ENCODE measurements at regions not wholly inside any gene's neighbourhood (a gene's known extent, or its start where the extent isn't known, plus 50 kb on each side); places are given as distances from the start of the nearest gene placed in this dataset.

DNA sequence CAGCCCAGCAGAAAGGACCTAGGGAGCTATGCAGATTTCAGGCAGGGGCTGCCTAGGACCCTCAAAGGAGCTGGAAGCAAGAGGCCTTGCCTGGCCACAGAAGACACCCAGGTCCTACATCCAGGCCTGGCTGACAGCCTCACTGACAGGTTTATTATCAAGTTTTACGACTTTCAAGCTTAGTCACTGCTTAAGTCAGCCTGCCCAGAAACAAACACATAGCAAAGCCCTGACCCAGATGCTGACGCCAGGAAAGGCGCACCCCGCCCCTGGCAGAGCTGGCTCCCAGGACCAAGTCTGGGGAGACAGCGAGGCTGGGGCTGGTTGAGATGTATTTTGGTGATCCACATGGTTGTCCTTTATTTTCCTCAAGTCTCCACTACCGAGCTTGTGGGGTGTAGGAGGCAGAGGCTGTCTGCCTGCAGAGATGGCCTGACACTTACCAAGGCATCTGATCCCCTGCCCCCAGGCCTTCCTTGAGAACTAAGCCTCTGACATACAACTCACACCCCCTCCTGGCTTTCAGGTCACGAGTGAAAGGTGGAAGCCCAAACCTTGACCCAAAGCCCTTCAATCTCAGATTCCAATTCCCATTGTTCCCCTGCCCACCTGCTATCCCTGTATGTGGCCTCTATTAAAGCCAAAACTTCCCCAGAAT is 80.7 kb upstream of the EMX2 start:
- H4K20me1 ChIP-seq (replicated peaks; ENCODE audit: insufficient read depth), result no peaks in the 10 kb centered on the region
- H3K4me3 ChIP-seq, result no peak overlapping the region
- peaks cover 3% of the 10 kb centered on the region for H3K27me3 Mint-ChIP-seq (ENCODE audit: insufficient read depth, low read depth, poor library complexity)
- ATAC-seq, result peak; percentile 52
- no peak overlapping the region for H3K4me2 ChIP-seq
- peaks cover 6% of the 10 kb centered on the region; the same call in 2 of the 3 replicates for H3K9me3 Mint-ChIP-seq
- peaks cover 21% of the 10 kb centered on the region for H3K4me1 Mint-ChIP-seq
- no peak overlapping the region for H3K27ac Mint-ChIP-seq
- no peaks in the 10 kb centered on the region; the same call in 1 of the 2 replicates for H3K4me1 ChIP-seq (ENCODE audit: insufficient read depth)
- no peaks in the 10 kb centered on the region for H3K36me3 Mint-ChIP-seq (ENCODE audit: low read depth)
- no peaks in the 10 kb centered on the region for H3K36me3 ChIP-seq (ENCODE audit: insufficient read depth)
- TF ChIP-seq ZNF114 (CRISPR knock-in tag; IDR thresholded peaks at IDR 0.05), result no peak
- TF ChIP-seq, protein P1, sequence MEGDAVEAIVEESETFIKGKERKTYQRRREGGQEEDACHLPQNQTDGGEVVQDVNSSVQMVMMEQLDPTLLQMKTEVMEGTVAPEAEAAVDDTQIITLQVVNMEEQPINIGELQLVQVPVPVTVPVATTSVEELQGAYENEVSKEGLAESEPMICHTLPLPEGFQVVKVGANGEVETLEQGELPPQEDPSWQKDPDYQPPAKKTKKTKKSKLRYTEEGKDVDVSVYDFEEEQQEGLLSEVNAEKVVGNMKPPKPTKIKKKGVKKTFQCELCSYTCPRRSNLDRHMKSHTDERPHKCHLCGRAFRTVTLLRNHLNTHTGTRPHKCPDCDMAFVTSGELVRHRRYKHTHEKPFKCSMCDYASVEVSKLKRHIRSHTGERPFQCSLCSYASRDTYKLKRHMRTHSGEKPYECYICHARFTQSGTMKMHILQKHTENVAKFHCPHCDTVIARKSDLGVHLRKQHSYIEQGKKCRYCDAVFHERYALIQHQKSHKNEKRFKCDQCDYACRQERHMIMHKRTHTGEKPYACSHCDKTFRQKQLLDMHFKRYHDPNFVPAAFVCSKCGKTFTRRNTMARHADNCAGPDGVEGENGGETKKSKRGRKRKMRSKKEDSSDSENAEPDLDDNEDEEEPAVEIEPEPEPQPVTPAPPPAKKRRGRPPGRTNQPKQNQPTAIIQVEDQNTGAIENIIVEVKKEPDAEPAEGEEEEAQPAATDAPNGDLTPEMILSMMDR (conservative IDR thresholded peaks at IDR 0.05; ENCODE audit: low read depth in 2 of 2), result no peak
- TF ChIP-seq ZNF331 (CRISPR knock-in tag; IDR thresholded peaks at IDR 0.05; ENCODE audit: low read depth), result no peak
- no peak for TF ChIP-seq EZH2phosphoT487 (IDR thresholded peaks at IDR 0.05; ENCODE audit: unreplicated experiment)
- TF ChIP-seq CREB1 (CRISPR knock-in tag; IDR thresholded peaks at IDR 0.05; ENCODE audit: low read depth), result no peak
- TF ChIP-seq, protein P2, sequence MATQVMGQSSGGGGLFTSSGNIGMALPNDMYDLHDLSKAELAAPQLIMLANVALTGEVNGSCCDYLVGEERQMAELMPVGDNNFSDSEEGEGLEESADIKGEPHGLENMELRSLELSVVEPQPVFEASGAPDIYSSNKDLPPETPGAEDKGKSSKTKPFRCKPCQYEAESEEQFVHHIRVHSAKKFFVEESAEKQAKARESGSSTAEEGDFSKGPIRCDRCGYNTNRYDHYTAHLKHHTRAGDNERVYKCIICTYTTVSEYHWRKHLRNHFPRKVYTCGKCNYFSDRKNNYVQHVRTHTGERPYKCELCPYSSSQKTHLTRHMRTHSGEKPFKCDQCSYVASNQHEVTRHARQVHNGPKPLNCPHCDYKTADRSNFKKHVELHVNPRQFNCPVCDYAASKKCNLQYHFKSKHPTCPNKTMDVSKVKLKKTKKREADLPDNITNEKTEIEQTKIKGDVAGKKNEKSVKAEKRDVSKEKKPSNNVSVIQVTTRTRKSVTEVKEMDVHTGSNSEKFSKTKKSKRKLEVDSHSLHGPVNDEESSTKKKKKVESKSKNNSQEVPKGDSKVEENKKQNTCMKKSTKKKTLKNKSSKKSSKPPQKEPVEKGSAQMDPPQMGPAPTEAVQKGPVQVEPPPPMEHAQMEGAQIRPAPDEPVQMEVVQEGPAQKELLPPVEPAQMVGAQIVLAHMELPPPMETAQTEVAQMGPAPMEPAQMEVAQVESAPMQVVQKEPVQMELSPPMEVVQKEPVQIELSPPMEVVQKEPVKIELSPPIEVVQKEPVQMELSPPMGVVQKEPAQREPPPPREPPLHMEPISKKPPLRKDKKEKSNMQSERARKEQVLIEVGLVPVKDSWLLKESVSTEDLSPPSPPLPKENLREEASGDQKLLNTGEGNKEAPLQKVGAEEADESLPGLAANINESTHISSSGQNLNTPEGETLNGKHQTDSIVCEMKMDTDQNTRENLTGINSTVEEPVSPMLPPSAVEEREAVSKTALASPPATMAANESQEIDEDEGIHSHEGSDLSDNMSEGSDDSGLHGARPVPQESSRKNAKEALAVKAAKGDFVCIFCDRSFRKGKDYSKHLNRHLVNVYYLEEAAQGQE (IDR thresholded peaks at IDR 0.05; ENCODE audit: unreplicated experiment), result no peak
- TF ChIP-seq NANOG (IDR thresholded peaks at IDR 0.05; ENCODE audit: borderline replicate concordance), result no peak
- no peak overlapping the region for H3K4me3 Mint-ChIP-seq
- no peak overlapping the region for H3K27ac ChIP-seq (ENCODE audit: low read depth)
- peak overlapping the region; percentile 90; the same call in 1 of the 2 replicates for H2AFZ ChIP-seq
- H3K27me3 ChIP-seq (ENCODE audit: insufficient read depth), result no peaks in the 10 kb centered on the region
- no peaks in the 10 kb centered on the region for H3F3A ChIP-seq (replicated peaks; ENCODE audit: low read depth)
- H3K9me2 ChIP-seq (ENCODE audit: insufficient read depth), result no peaks in the 10 kb centered on the region
- DNase-seq (ENCODE audit: low spot score), result no peak
- H3K79me2 ChIP-seq (replicated peaks; ENCODE audit: insufficient read depth), result no peaks in the 10 kb centered on the region

DNA sequence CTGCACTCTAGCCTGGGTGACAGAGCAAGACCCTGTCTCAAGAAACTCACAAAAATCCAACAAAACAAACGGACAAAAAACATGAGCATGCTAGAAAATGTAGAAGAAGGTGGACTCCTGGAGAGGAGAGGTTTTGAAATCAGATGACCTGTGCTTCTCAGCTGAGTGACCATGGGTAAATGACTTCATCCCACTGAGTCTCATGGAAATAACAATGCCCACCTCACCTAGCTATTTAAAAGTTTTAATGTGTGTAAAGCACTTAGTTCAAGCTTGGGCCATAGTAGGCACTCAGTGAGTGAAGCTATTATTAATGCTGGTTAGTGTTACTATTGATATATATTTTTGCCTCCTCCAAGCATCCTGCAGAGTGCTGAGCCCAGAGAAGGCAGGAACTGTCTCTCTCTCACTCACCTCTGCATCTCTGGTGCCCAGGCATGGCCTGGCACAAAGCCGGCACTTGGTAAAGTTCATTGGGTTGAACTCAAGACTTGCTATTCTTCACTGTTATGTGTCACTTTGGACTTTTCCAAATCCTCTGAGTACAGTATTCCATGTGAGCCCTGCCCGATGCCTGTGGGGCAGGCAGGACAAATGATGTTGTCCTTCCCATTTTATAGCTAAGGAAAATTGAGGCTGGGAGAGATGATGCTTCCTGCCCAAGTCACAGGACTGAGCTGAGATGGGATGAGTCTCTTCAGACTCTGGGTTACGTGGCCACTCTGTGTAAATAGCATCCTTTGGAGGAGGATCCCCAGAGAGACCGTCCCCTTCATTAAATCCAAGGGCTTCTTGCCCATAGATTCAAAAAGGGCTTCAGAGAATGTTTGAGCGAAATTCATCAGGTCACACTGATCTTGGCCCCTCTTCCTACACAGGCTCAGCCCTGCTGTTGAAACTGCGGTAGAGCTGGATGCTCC is 81.4 kb upstream of the EMX2 start:
- Mint-ChIP-seq H3K4me1 (peaks cover 13% of the 10 kb centered on the region), H3K36me3 (ENCODE audit: low read depth) (no peaks in the 10 kb centered on the region), H3K9me3 (peaks cover 6% of the 10 kb centered on the region; the same call in 2 of the 3 replicates), H3K27ac (no peak overlapping the region), H3K4me3 (no peak overlapping the region), H3K27me3 (ENCODE audit: insufficient read depth, low read depth, poor library complexity) (peaks cover 2% of the 10 kb centered on the region)
- no peaks in the 10 kb centered on the region for H4K20me1 ChIP-seq (replicated peaks; ENCODE audit: insufficient read depth)
- H3K4me1 ChIP-seq (ENCODE audit: insufficient read depth), result no peaks in the 10 kb centered on the region; the same call in 1 of the 2 replicates
- no peak overlapping the region for H2AFZ ChIP-seq
- DNase-seq (ENCODE audit: low spot score), result no peak
- ATAC-seq, result no peak; the same call in 2 of the 3 replicates
- TF ChIP-seq JUNB (IDR thresholded peaks at IDR 0.05; ENCODE audit: unreplicated experiment), result no peak
- no peak for TF ChIP-seq EZH2phosphoT487 (IDR thresholded peaks at IDR 0.05; ENCODE audit: unreplicated experiment)
- TF ChIP-seq, protein P2 (IDR thresholded peaks at IDR 0.05; ENCODE audit: unreplicated experiment), result no peak
- no peak for TF ChIP-seq ZNF331 (CRISPR knock-in tag; IDR thresholded peaks at IDR 0.05; ENCODE audit: low read depth)
- no peak for TF ChIP-seq CREB1 (CRISPR knock-in tag; IDR thresholded peaks at IDR 0.05; ENCODE audit: low read depth)
- TF ChIP-seq, protein P1 (conservative IDR thresholded peaks at IDR 0.05; ENCODE audit: low read depth in 2 of 2), result no peak
- no peaks in the 10 kb centered on the region for H3K79me2 ChIP-seq (replicated peaks; ENCODE audit: insufficient read depth)
- no peaks in the 10 kb centered on the region for H3K27me3 ChIP-seq (ENCODE audit: insufficient read depth)
- H3F3A ChIP-seq (replicated peaks; ENCODE audit: low read depth), result no peaks in the 10 kb centered on the region
- H3K4me2 ChIP-seq, result no peak overlapping the region
- H3K4me3 ChIP-seq, result no peak overlapping the region
- H3K36me3 ChIP-seq (ENCODE audit: insufficient read depth), result no peaks in the 10 kb centered on the region
- no peaks in the 10 kb centered on the region for H3K9me2 ChIP-seq (ENCODE audit: insufficient read depth)
- no peak overlapping the region for H3K27ac ChIP-seq (ENCODE audit: low read depth)
